T-helper 1 cell treated with Interleukin-12 subunit alpha and Interleukin-12 subunit beta and Interleukin-4 antibody, amounts not matched to agents 30 μg/mL and 1 μg/mL, for 36 hours (primary cell): ENCODE measurements at regions not wholly inside any gene's neighbourhood (a gene's known extent, or its start where the extent isn't known, plus 50 kb on each side); places are given as distances from the start of the nearest gene placed in this dataset.
A peak's percentile ranks its signal among the peaks of the same experiment; 100 is the strongest.

Experiments
- H3K27ac Mint-ChIP-seq: one replicate; pipeline ENCODE4 v1.8.0; 2021; ENCODE audit warnings: mild to moderate bottlenecking, mixed read lengths
- H3K27me3 Mint-ChIP-seq: one replicate; pipeline ENCODE4 v1.8.0; 2021; ENCODE audit warnings: low read depth, mixed read lengths
- H3K36me3 Mint-ChIP-seq: one replicate; pipeline ENCODE4 v1.8.0; 2021; ENCODE audit warnings: low read depth, mixed read lengths
- H3K4me1 Mint-ChIP-seq: one replicate; pipeline ENCODE4 v1.8.0; 2021; ENCODE audit warnings: low read depth, mixed read lengths
- H3K4me3 Mint-ChIP-seq: one replicate; pipeline ENCODE4 v1.8.0; 2021; ENCODE audit warnings: mild to moderate bottlenecking, moderate library complexity, mixed read lengths
- H3K9me3 Mint-ChIP-seq: one replicate; pipeline ENCODE4 v1.8.0; 2021; ENCODE audit warnings: mixed read lengths

GRCh38 chr2:118309946-118310680 lies 221.8 kb downstream of the INSIG2 start:
- peaks cover 3% of the 10 kb centered on the region for H3K4me1 Mint-ChIP-seq
- H3K27ac Mint-ChIP-seq, result peak overlapping the region; percentile 94
- H3K4me3 Mint-ChIP-seq, result peak overlapping the region; percentile 86
- H3K27me3 Mint-ChIP-seq, result peaks cover 13% of the 10 kb centered on the region
- no peaks in the 10 kb centered on the region for H3K9me3 Mint-ChIP-seq
- no peaks in the 10 kb centered on the region for H3K36me3 Mint-ChIP-seq

GRCh38 chr2:118309257-118309945 lies 221.1 kb downstream of the INSIG2 start:
- H3K36me3 Mint-ChIP-seq, result no peaks in the 10 kb centered on the region
- no peaks in the 10 kb centered on the region for H3K9me3 Mint-ChIP-seq

DNA sequence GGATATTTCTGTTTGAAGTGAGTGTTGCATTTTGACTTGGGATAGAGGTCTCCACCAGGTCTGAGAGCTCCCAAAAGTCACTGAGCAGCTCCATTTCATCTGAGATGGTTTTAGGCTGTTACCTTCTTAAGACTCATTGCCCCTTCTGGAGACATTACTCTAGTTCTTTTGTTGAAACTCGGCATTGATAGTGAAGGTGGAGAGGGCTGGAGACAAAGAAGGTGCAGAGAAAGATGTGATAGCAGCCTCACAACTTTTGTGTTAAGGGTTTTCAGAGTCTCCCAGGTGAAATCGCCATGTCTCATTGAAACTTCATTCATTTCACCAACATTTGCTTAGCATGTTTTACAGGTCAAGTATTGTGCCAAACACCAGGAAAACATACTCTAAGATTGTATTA lies 219.6 kb downstream of the INSIG2 start:
- Mint-ChIP-seq H3K4me1 (peaks cover 3% of the 10 kb centered on the region), H3K27ac (no peak overlapping the region), H3K4me3 (no peak overlapping the region), H3K27me3 (no peaks in the 10 kb centered on the region), H3K9me3 (no peaks in the 10 kb centered on the region), H3K36me3 (no peaks in the 10 kb centered on the region)

More at GRCh38 chr2:118309257-118309945, 221.1 kb downstream of the INSIG2 start:
- peak overlapping the region; percentile 94 for H3K27ac Mint-ChIP-seq
- H3K4me1 Mint-ChIP-seq, result peaks cover 3% of the 10 kb centered on the region
- H3K27me3 Mint-ChIP-seq, result peaks cover 9% of the 10 kb centered on the region
- peak overlapping the region; percentile 86 for H3K4me3 Mint-ChIP-seq

GRCh38 chr2:118301248-118301647 lies 213.0 kb downstream of the INSIG2 start:
- H3K4me3 Mint-ChIP-seq, result no peak overlapping the region
- peaks cover 20% of the 10 kb centered on the region for H3K27me3 Mint-ChIP-seq
- no peak overlapping the region for H3K27ac Mint-ChIP-seq
- H3K4me1 Mint-ChIP-seq, result no peaks in the 10 kb centered on the region
- no peaks in the 10 kb centered on the region for H3K36me3 Mint-ChIP-seq
- peaks cover 4% of the 10 kb centered on the region for H3K9me3 Mint-ChIP-seq

- Mint-ChIP-seq H3K9me3 (peaks cover 4% of the 10 kb centered on the region), H3K27me3 (peaks cover 20% of the 10 kb centered on the region), H3K27ac (no peak overlapping the region), H3K36me3 (no peaks in the 10 kb centered on the region), H3K4me1 (no peaks in the 10 kb centered on the region), H3K4me3 (no peak overlapping the region)
Measured at GRCh38 chr2:118300832-118301231, 212.6 kb downstream of the INSIG2 start.

DNA sequence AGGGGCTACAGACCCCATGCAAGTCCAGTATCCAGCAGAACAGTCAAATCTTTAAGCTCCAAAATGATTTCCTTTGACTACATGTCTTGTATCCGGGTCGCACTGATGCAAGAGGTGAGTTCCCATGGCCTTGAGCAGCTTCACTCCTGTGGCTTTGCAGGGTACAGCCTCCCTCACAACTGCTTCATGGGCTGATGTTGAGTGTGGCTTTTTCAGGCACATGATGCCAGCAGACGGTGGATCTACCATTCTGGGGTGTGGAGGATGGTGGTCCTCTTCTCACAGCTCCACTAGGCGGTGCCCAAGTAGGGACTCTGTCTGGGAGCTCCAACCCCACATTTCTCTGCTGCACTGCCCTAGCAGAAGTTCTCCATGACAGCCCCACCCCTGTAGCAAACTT lies 208.4 kb downstream of the INSIG2 start:
- H3K36me3 Mint-ChIP-seq, result no peaks in the 10 kb centered on the region
- H3K4me1 Mint-ChIP-seq, result no peaks in the 10 kb centered on the region
- peaks cover 4% of the 10 kb centered on the region for H3K9me3 Mint-ChIP-seq
- no peak overlapping the region for H3K27ac Mint-ChIP-seq
- no peak overlapping the region for H3K4me3 Mint-ChIP-seq
- H3K27me3 Mint-ChIP-seq, result peaks cover 23% of the 10 kb centered on the region

- peaks cover 4% of the 10 kb centered on the region for H3K9me3 Mint-ChIP-seq
- no peak overlapping the region for H3K27ac Mint-ChIP-seq
- no peaks in the 10 kb centered on the region for H3K4me1 Mint-ChIP-seq
- no peaks in the 10 kb centered on the region for H3K36me3 Mint-ChIP-seq
- H3K27me3 Mint-ChIP-seq, result peaks cover 19% of the 10 kb centered on the region
- no peak overlapping the region for H3K4me3 Mint-ChIP-seq
Measured at GRCh38 chr2:118295592-118296390, 207.5 kb downstream of the INSIG2 start.

GRCh38 chr2:118294063-118294462 lies 205.8 kb downstream of the INSIG2 start:
- Mint-ChIP-seq H3K27me3 (peaks cover 16% of the 10 kb centered on the region), H3K9me3 (peaks cover 4% of the 10 kb centered on the region), H3K36me3 (no peaks in the 10 kb centered on the region), H3K27ac (no peak overlapping the region), H3K4me1 (no peaks in the 10 kb centered on the region), H3K4me3 (no peak overlapping the region)

GRCh38 chr2:118292991-118293390 lies 204.7 kb downstream of the INSIG2 start:
- H3K27me3 Mint-ChIP-seq, result peaks cover 20% of the 10 kb centered on the region

DNA sequence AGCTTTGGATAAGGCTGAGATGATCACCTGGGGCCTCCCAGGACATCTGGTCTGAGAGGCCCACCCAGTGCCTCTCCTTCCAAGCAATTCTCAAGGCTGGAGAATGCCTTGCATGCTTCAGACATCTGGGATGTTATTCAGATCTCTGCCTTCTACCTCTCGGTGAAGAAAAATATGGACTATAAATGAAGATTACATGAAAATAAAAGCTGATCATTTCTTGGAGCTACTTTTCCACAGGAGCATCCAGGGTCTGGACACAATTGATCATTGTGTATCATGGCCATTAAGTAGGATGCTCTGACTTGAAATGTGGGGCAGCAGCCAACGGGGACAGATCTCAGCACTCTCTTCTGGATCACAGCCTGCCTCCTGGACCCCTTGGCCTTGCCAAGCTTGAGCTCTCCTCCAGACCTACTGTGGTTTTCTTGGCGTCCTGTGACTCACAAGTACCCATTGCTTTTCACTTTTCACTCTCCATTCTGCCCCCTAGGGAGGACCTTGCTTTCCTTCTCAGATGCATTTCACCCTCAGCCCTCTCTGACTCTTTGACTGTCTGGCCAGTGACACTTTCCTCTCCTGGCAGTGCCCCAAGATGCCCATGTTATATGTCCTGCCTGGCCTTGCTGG lies 203.1 kb downstream of the INSIG2 start:
- no peak overlapping the region for H3K27ac Mint-ChIP-seq
- no peaks in the 10 kb centered on the region for H3K9me3 Mint-ChIP-seq
- H3K4me3 Mint-ChIP-seq, result no peak overlapping the region
- H3K4me1 Mint-ChIP-seq, result no peaks in the 10 kb centered on the region
- no peaks in the 10 kb centered on the region for H3K36me3 Mint-ChIP-seq
- peaks cover 22% of the 10 kb centered on the region for H3K27me3 Mint-ChIP-seq

More at GRCh38 chr2:118292991-118293390, 204.7 kb downstream of the INSIG2 start:
- no peaks in the 10 kb centered on the region for H3K4me1 Mint-ChIP-seq
- H3K36me3 Mint-ChIP-seq, result no peaks in the 10 kb centered on the region
- H3K27ac Mint-ChIP-seq, result no peak overlapping the region
- H3K9me3 Mint-ChIP-seq, result peaks cover 4% of the 10 kb centered on the region
- H3K4me3 Mint-ChIP-seq, result no peak overlapping the region

GRCh38 chr2:118290411-118291250 lies 202.4 kb downstream of the INSIG2 start:
- no peaks in the 10 kb centered on the region for H3K36me3 Mint-ChIP-seq
- no peaks in the 10 kb centered on the region for H3K4me1 Mint-ChIP-seq
- H3K27ac Mint-ChIP-seq, result no peak overlapping the region
- H3K9me3 Mint-ChIP-seq, result no peaks in the 10 kb centered on the region
- H3K4me3 Mint-ChIP-seq, result no peak overlapping the region
- H3K27me3 Mint-ChIP-seq, result peaks cover 22% of the 10 kb centered on the region

DNA sequence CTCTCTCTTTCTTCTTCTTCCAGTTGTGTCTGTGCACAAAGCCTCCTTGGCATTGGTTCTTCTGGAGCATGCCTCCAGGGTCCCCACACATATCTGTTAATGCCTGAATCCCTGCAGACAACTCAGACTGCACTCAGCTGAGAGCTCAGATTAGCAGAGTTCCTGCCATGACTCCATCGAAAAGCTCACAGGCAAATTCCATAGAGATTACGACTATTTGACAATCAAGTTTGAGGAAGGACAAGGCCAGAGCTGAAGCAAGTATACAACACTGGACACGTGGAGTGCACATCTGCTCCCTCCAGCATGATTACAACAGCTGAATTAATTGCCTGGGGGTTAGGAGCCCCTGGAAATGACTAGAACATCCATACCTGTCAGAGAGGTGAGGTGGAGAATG lies 190.7 kb downstream of the INSIG2 start:
- Mint-ChIP-seq H3K4me3 (no peak overlapping the region), H3K27ac (no peak overlapping the region), H3K27me3 (peaks cover 19% of the 10 kb centered on the region), H3K4me1 (no peaks in the 10 kb centered on the region), H3K36me3 (no peaks in the 10 kb centered on the region), H3K9me3 (no peaks in the 10 kb centered on the region)

GRCh38 chr2:118278046-118278445 lies 189.8 kb downstream of the INSIG2 start:
- Mint-ChIP-seq H3K27me3 (peaks cover 15% of the 10 kb centered on the region), H3K4me3 (no peak overlapping the region), H3K36me3 (no peaks in the 10 kb centered on the region), H3K4me1 (no peaks in the 10 kb centered on the region), H3K27ac (no peak overlapping the region), H3K9me3 (no peaks in the 10 kb centered on the region)
